ENCODE measurements at regions not wholly inside any gene's neighbourhood (a gene's known extent, or its start where the extent isn't known, plus 50 kb on each side); places are given as distances from the start of the nearest gene placed in this dataset.

DNA sequence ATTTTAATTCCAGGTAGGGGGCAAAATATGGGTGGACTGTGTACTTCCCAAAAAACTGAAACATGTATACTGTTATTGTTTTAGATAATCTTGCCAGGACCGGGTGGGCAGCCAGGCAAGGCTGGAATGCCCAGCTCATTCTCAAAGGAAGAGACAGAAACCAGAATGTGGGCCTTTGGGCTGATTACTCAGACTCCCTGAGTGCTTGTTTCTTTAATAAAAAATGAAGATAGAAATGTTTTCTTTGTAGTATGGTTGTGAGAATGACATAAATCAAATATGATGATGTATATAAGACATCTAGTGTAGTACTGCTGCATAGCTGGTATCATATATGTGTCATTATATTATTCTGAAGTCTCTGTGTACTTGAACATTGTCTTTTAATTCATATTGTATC, 231.6 kb upstream of the NT5C1B start:
- Mint-ChIP-seq H3K27me3 (ENCODE audit: low read depth) (no peaks in the 10 kb centered on the region), H3K4me1 (no peaks in the 10 kb centered on the region), H3K27ac (ENCODE audit: unreplicated experiment) (no peak overlapping the region), H3K9me3 (no peaks in the 10 kb centered on the region), H3K4me3 (no peak overlapping the region), H3K36me3 (ENCODE audit: low read depth) (no peaks in the 10 kb centered on the region)
- TF ChIP-seq, protein P1, sequence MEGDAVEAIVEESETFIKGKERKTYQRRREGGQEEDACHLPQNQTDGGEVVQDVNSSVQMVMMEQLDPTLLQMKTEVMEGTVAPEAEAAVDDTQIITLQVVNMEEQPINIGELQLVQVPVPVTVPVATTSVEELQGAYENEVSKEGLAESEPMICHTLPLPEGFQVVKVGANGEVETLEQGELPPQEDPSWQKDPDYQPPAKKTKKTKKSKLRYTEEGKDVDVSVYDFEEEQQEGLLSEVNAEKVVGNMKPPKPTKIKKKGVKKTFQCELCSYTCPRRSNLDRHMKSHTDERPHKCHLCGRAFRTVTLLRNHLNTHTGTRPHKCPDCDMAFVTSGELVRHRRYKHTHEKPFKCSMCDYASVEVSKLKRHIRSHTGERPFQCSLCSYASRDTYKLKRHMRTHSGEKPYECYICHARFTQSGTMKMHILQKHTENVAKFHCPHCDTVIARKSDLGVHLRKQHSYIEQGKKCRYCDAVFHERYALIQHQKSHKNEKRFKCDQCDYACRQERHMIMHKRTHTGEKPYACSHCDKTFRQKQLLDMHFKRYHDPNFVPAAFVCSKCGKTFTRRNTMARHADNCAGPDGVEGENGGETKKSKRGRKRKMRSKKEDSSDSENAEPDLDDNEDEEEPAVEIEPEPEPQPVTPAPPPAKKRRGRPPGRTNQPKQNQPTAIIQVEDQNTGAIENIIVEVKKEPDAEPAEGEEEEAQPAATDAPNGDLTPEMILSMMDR (conservative IDR thresholded peaks at IDR 0.05): no peak
- DNase-seq (ENCODE audit: low read depth, low spot score): no peak

- Mint-ChIP-seq H3K9me3 (no peaks in the 10 kb centered on the region), H3K27ac (ENCODE audit: unreplicated experiment) (no peak overlapping the region), H3K4me3 (no peak overlapping the region), H3K36me3 (ENCODE audit: low read depth) (no peaks in the 10 kb centered on the region), H3K27me3 (ENCODE audit: low read depth) (no peaks in the 10 kb centered on the region), H3K4me1 (no peaks in the 10 kb centered on the region)
- DNase-seq (ENCODE audit: low read depth, low spot score): no peak
- TF ChIP-seq, protein P1 (conservative IDR thresholded peaks at IDR 0.05): no peak
Measured at GRCh38 chr2:18819566-18819965, 230.2 kb upstream of the NT5C1B start.

DNA sequence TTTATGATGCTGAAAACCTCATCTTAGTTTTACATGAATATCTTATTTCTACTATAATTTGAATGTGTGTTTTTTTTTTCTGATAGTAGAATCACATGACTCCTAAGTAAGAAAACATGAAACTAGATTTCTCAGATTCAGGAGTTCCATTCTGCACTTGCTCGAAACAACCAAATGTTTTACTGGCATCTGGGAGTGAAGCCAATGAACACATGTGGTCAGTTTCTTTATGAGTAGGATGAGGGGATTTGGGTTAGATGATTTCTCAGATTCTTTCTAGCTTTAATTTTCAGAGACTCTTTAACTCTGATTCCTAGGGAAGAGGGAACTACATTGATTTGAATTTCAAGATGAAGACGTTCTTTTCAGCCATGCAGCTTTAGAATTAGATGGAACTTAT, 225.0 kb upstream of the NT5C1B start:
- TF ChIP-seq, protein P1 (conservative IDR thresholded peaks at IDR 0.05): no peak
- no peak for DNase-seq (ENCODE audit: low read depth, low spot score)
- no peak overlapping the region for H3K4me3 Mint-ChIP-seq
- no peak overlapping the region for H3K27ac Mint-ChIP-seq (ENCODE audit: unreplicated experiment)
- H3K36me3 Mint-ChIP-seq (ENCODE audit: low read depth): no peaks in the 10 kb centered on the region
- no peaks in the 10 kb centered on the region for H3K4me1 Mint-ChIP-seq
- H3K9me3 Mint-ChIP-seq: no peaks in the 10 kb centered on the region
- peaks cover 3% of the 10 kb centered on the region for H3K27me3 Mint-ChIP-seq (ENCODE audit: low read depth)

- Mint-ChIP-seq H3K4me3 (no peak overlapping the region), H3K36me3 (ENCODE audit: low read depth) (no peaks in the 10 kb centered on the region), H3K27ac (ENCODE audit: unreplicated experiment) (no peak overlapping the region), H3K4me1 (no peaks in the 10 kb centered on the region), H3K9me3 (no peaks in the 10 kb centered on the region), H3K27me3 (ENCODE audit: low read depth) (peaks cover 5% of the 10 kb centered on the region)
- TF ChIP-seq, protein P1 (conservative IDR thresholded peaks at IDR 0.05): no peak
- DNase-seq (ENCODE audit: low read depth, low spot score): no peak
Measured at GRCh38 chr2:18804536-18804935, 215.2 kb upstream of the NT5C1B start.

DNA sequence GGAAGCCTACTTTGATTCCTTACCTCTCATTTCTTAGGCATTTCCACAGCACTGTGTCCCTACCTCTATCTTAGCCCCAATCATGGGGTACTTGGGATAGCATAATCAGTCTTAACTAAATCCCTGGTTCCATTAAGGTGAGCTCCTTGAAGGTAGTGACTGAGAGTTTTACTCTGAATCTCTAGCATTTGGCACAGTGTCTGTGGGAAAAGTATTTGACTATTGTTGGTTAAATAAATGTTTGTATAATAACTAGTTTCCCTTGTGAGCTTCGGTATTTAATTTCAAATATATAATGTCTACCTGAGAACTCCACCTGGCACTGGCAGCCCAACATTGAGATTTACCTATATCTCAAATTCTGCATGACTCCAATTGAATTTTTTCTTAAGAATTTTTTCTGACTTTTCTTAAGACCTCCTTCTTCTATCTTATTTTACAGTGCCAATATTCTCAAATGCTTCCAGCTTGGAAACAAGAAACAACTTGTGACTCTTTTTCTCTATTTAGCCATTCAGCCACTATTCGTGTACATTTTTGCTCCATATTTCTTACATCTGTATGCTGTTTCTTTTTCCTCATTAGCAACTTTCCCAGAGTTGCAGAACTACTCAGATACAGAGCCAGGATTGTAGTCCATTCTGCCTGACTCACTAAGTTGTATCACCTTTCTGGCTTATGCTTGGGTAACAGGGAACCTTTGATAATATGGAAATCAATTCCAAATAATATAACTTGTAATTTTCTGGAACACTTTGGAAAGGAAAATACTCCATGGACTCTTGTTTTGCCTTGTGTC, 214.0 kb upstream of the NT5C1B start:
- Mint-ChIP-seq H3K4me1 (no peaks in the 10 kb centered on the region), H3K27me3 (ENCODE audit: low read depth) (no peaks in the 10 kb centered on the region), H3K27ac (ENCODE audit: unreplicated experiment) (no peak overlapping the region), H3K36me3 (ENCODE audit: low read depth) (no peaks in the 10 kb centered on the region), H3K4me3 (no peak overlapping the region), H3K9me3 (no peaks in the 10 kb centered on the region)
- no peak for DNase-seq (ENCODE audit: low read depth, low spot score)
- TF ChIP-seq, protein P1 (conservative IDR thresholded peaks at IDR 0.05): no peak

Data from neural crest cell (in vitro differentiated cells).